Activated T-cell treated with anti-CD3 and anti-CD28 coated beads for 48 hours (primary cell): ENCODE measurements at regions not wholly inside any gene's neighbourhood (a gene's known extent, or its start where the extent isn't known, plus 50 kb on each side); places are given as distances from the start of the nearest gene placed in this dataset.
"Not testable (repeated sequence)": the region's sequence is repeated elsewhere in the genome, so short reads cannot be mapped to it uniquely, and the experiment has no call there.

Experiments
- DNase-seq: peaks from one replicate; pipeline ENCODE4 v3.0.0-alpha.2; 2020; ENCODE audit warnings: low read depth

DNA sequence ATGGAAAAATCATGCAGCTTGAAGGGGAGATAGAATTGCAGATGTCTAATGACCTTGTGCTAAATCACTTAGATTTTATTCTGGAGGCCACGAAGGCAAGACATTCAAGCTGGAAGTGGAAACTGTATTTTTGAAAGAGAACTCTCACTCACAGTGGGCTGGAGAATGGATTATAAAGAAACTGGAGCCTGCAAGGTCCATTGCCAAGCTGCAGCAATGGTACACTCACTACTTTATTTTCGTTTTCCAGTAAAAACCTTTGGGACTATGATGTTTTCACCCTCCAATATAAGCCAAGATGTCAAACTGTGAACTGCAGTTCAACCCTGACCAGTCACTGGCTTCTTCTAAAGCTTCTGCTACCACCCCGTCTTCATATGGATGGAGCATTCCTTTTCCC, 62.0 kb downstream of the SKIDA1 start:
- DNase-seq: no peak

DNA sequence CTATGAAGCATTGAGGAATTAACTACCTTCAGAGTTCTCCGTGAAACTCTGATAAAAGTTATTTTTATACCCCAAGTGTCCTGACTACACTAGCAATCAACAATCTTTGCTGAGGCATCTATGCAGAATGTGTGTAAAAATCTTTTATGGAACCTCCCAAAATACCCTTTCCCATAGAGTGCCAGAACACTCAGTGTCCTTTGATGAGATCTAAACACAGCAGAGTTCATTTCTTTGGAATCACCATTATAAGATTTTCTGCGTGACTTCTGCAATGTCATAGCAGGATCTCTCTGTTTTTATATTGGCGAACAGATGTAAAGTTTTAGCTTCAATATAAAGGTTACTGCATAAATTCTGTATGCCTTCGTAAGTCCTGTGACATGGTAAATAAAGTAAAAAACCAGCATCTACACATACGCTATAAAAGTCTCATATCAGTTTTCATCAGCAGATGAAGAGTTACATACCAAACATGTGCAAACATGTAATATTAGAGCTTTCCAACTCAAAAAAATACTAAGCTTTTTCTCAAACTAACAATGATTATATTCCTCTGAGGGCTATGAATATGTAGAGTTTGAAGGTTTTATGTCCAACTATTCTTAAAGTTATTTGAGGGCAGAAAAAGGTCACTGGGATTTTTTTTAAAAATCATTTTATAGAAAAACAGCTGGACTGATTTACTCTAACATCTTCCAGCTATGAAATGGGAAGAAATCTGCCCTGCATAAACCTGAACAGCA, 67.2 kb downstream of the SKIDA1 start:
- no peak for DNase-seq

DNA sequence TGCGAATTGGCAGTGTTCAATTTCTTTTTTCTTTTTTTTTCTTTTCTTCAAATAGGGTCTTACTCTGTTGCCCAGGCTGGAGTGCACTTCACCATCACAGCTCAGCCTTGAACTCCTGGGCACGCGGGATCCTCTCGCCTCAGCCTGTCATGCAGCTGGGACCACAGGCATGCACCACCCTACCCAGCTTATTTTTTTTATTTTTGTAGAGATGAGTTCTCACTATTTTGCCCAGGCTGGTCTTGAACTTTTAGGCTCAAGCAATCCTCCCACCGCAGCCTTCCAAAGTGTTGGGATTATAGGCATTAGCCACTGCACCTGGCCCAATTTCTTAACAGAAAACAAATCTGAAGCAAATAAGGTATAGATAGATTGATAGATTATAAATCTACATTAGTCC, 69.3 kb downstream of the SKIDA1 start:
- no peak for DNase-seq

DNA sequence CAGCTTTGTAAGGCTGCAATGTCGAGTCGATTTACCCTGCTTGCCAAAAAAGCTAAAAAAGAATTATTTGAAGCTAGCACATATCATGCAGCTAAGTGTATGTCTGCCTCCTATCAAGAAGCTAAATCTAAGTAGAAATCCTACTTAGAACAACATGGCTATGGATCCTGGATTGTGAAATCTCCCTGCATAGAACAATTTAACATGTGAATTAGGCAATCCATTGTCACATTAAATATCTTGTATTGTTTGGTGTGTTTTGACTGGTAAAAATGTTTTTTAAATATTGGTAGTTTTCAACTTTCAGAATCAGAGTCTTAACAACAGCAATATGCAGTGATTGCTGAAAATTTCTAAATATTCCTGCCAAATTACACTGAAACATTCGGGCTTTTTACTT, 73.3 kb downstream of the SKIDA1 start:
- no peak for DNase-seq

DNA sequence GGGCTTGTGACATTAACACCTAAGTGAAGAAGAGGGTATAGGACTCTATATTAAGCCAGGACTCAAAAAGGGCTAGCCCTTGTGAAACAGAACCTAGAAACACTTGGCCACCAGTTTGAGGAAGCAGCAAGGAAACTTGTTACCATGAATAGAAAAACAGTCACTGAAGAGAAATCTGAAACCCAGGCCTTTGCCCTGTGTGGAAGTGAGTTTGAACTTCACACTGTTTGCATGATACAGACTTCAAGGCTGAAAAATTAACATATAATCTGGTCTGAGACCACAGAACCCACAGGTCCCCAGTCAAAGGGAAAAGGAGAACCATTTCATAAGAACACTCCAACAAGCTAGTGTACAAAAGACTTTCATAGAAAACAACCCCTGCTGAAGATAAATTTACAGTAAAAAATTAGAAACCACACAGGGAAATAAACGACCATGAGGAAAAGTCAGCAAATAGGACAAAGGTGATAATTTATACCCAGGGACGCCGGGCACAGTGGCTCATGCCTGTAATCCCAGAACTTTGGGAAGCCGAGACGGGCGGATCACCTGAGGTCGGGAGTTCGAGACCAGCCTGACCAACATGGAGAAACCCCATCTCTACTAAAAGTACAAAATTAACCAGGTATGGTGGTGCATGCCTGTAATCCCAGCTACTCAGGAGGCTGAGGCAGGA, 76.1 kb downstream of the SKIDA1 start:
- DNase-seq: no peak

DNA sequence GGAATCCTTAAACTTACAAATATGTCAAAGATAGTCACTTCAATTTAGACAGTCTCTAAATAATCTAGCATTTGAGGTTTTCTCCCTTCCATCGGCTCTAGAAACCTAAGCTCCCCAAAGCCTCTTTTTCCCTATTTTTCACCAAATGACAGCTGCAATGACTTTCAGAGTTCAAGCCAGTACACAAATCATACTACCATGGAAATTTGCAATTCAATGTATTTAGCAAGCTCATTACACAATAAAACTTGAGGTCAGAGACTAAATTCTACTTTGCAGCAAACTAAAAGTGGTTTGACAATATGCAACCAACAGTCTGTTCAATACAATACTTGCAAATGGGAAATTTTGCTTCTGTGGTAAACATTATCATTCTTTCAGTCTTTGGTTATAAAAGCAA, 80.3 kb downstream of the SKIDA1 start:
- no peak for DNase-seq

DNA sequence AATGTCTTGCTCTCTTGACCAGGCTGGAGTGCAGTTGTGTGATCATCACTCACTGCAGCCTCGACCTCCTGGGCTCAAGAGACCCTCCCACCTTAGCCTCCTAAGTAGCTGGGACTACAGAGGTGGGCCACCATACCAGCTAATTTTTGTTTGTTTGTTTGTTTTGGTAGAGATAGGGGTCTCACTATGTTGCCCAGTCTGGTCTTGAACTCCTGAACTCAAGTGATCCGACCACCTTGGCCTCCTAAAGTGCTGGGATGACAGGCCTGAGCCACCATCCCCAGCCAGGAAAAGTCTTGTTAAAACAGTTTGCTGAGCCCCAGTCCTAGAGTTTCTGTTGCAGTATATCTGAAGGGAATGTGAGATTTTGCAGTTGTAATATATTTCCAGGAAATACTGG, 83.9 kb downstream of the SKIDA1 start:
- no peak for DNase-seq

DNA sequence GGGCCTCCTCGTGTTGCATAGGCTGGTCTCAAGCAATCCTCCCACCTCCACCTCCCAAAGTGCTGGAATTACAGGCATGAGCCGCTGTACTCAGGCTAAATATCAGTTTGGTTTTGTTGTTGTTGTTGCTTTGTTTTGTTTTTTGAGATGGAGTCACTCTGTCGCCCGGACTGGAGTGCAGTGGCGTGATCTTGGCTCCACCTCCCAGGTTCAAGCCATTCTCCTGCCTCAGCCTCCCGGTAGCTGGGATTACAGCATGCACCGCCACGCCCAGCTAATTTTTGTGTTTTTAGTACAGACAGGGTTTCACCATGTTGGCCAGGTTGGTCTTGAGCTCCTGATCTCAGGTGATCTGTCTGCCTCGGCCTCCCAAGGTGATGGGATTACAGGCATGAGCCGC, 86.6 kb downstream of the SKIDA1 start:
- DNase-seq: not testable (repeated sequence)

DNA sequence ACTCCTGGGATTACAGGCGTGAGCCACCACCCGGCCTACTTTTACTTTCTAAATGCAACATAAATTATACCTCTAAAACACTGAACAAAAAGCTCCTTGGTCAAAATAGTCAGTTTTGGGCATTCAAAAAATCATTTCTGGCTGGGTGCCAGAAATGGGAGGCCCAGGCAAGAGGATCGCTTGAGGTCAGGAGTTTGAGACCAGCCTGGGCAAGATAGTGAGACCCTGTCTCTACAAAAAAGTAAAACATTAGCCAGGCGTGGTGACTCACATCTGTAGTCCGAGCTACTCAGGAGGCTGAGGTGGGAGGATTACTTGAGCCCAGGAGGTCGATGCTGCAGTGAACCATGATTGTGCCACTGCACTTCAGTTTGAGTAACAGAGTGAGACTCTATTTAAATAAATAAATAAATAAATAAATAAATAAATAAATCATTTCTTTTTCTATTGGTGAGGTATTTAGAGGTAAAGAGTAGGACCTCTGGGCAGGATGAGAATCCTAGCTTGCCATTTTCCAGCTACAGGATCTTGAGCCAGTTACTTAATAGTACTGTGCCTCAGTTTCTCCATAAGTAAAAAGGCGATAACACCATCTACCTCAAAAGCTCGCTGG, 87.6 kb downstream of the SKIDA1 start:
- DNase-seq: no peak

DNA sequence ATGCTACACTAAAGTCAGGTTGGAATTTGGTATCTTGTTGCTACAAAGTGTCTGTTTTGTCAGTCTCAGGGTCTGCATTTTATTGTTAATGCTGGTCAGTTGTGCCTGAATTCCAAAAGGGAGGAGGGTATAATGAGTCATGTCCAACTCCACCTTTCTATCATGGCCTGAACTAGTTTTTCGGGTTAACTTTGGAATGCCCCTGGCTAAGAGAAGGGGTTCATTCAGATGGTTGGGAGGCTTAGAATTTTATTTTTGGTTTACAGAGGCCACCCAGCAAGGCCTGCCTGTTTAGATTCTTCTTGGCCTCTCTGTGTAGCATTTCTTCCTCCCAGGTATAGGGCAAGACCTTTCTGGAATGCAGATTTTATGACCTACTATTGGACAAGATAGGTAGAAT, 93.2 kb downstream of the SKIDA1 start:
- DNase-seq: no peak

DNA sequence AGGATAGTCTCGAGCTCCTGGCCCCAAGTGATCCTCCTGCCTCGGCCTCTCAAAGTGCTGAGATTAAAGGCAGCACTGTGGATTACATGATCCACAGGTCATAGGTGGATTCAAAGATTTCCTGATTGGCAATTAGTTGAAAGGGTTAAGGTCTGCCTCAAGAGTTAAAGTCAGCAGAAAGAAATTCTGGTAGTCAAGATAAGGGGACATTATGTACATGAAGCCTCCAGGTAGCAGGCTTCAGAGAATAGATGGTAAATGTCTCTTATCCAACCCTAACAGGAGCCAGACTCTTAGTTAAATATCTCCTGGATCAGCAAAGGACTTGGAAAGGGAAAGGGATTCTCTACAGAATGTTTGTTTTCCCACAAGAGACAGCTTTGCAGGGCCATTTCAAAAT, 93.7 kb downstream of the SKIDA1 start:
- DNase-seq: no peak

DNA sequence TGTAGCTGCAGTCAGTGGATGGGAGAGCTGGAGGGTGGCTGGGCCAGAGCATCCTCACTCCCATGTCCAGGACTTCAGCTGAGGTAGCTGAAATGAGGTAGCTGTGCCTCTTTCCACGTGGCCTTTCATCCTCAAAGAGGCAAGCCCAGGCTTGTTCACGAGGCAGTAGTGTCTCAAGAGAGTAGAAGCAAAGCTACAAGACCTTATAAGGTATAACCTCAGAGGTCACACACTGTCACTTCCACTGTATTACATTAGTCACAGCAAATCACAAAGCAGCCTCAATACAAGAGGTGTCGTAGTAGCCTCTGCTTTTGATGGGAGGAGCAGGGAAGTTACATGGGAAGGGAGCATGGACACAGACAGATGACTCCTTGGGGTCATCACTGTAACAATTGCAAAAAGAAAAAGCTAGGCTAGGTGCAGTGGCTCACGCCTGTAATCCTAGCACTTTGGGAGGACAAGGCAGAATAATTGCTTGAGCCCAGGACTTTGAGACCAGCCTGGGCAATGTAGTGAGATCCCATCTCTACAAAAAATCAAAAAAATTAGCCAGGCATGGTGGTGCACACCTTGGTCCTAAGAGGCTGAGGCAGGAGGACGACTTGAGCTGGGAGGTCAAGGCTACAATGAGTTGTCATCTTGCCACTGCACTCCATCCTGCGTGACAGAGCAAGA, 97.5 kb downstream of the SKIDA1 start:
- no peak for DNase-seq

DNA sequence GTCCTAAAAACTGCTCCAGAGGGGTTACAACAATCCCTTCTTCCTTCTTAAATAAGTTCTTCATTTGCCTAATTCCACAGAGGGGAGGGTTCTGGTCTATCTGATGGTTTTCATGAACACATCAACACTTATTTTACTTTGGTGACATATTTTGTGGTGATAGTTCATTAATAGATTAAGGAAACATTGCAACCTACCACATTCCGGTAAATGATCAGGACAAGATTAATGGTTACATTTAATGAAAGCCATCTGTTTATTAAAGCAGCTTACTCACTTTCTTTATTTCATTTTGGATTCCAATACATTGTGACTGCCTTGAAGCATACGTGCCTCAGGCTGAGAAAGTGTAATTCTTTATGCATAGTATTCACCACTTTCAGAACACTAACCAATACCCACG, 101.0 kb downstream of the SKIDA1 start:
- no peak for DNase-seq

DNA sequence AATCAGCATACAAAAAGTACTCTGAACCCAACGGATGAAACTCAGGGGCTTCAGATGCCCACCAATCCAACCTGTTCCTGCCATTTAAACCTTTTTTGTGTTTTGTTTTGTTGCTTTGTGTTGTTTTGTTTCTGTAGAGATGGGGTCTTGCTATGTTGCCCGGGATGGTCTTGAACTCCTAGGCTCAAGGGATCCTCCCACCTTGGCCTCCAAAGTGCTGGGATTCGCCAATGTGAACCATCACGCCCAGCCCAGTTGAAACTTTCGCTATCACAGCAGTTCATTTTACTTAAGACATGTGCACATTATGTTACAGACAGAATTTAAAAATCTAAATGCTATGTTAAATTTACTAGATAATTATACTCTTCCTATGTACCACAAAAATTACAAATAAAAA, 101.6 kb downstream of the SKIDA1 start:
- DNase-seq: no peak

DNA sequence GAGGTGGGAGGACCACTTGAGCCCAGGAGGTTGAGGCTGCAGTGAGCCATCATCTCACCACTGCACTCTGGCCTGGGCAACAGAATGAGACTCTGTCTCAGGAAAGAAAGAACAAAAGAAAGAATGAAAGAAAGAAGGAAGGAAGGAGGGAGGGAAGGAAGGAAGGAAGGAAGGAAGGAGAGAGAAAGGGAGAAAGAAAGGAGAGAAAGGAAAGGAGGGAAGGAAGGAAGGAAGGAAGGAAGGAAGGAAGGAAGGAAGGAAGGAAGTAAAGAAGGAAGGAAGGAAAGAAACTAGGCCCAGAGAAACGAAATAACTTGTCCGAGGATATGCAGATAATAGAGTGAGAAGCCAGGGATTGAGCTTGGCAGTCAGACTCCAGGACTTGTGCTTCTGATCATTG, 102.1 kb downstream of the SKIDA1 start:
- no peak for DNase-seq

DNA sequence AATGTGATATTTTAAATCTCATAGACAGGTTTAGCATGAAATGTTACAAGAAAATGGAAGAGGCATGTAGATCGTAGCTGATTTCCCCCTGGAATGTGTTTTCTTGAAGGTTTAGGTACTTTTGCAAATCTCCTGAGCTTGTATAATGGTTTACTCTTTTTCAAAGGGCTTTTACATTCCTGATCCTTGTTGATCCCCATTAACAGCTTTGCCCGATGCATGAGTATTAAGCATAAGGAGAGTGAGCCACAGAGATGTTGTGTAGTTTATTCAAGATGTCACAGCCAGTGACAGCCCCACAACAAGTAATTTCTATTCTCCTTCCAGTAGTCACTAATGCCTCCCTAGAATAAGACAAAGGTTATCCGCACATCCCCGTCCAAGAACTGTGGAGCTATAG, 103.7 kb downstream of the SKIDA1 start:
- DNase-seq: no peak

DNA sequence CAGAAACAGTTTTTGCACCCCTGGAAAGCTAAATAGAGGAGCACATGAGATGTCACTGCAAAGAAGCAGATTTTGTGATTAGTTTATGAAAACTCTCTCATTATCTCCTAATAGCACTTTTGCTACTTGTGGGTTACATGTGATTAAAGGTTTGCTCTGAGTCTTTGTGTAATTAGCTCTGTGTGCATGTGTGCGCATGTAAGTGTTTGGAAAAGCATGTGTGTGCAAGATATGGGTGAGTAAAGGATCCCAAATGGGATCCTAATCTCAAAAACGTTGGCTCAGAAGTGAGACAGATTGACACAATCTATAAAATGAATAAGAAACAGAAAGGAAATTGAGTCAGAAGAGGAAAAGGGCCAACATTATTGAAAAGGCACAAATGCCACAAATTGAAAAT, 104.5 kb downstream of the SKIDA1 start:
- DNase-seq: no peak

DNA sequence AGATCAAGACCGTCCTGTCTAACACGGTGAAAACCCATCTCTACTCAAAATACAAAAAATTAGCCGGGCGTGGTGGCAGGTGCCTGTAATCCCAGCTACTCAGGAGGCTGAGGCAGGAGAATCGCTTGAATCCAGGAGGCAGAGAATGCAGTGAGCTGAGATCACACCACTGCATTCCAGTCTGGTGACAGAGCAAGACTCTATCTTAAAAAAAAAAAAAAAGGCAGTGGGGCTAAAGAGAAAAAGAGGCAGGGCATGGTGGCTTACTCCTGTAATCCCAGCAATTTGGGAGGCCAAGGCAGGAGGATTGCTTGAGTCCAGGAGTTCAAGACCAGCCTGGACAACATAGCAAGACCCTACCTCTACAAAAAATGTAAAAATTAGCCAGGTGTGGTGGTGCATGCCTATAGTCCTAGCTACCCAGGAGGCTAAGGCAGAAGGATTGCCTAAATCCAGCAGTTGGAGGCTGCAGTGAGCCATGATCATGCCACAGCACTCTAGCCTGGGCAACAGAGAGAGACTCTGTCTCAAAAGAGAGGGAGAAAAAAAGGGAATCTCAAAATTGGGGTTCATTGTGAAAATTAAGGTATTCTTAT, 106.4 kb downstream of the SKIDA1 start:
- DNase-seq: not testable (repeated sequence)

DNA sequence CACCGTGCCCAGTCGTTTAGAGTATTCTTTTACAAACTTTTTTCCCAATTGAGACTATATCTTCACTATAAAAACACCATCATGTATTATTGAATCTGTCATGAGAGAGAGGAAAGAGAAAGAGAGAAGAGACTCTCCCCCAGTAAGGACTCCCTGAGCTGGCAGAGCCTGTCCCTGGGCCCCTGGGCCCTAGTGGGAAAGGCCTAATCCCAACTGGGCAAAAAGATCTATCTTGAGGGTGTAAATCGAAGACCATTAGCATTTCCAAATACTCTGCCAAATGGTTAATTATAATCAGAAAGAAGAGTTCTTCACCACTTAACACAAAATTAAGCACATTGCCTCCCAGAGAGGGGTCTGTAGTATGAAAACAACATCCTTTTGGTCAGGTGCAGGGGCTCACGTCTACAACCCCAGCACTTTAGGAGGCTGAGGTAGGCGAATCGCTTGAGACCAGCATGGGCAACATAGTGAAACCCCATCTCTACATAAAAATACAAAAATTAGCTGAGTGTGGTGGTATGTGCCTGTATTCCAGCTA, 108.2 kb downstream of the SKIDA1 start:
- no peak for DNase-seq

DNA sequence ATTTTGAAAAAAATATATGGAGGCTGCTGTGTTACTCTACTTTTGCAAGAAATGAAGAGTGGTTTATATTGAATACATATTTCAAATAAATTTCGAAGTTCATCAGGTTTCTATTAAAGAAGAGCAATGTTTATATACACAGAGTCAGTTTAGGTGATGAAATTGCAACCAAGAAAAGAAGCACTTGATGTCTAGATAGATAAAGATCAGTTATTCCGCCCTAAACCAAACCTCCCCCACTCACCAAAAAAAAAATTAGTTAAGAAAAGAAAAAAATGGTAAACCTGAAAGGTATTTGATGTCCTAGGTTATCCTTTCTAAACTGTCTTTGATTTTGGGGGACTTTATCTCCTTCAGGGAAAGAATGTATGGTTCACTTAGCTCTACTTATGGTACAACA, 111.8 kb downstream of the SKIDA1 start:
- no peak for DNase-seq

DNA sequence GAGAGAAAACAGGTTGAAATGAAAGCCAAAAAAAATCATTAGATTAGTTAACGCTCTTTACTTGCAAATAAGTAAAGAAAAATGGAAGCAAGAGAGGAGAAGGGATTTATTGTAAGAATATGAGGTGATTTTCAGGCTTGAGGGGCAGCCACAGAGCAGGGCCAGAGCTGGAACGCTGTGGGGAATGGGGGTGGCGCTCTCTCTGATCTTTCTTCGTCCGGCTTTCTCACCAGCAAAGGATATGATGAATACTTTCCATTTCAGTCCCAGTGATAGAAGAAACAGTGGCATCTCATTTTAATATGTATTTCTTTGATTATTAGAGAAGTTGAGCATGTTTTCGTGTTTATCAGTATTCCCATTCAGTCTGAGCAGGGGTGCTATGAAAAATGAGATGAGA, 112.2 kb downstream of the SKIDA1 start:
- no peak for DNase-seq

DNA sequence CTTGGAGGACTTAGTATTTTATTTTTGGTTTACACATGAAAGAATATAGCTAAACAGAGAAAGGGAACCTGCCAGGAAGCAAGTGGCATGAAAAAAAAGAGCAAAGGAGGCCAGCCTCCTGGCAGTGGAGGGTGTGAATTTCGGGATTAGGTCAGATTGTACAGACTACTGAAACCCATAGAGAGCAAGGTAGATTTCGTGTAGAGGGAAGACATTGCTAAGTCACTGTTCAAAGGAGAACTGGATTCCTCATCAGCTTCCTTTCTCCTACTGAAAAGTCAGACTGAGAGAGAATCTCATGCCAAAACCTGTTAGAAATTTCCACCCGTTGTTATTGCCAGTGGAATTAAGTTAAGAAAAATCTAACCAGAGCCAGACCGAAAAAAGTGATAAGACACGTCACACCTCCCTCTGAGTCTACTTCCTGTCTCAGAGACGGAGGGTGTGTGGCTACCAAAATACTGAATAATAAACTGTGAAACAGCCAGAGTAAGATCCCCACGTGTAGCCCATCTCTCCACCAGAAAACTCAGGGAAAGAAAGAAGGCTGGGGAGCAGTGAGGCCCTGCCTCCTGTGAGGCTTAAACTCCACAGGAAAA, 118.8 kb downstream of the SKIDA1 start:
- DNase-seq: no peak
